ENCODE measurements at regions not wholly inside any gene's neighbourhood (a gene's known extent, or its start where the extent isn't known, plus 50 kb on each side); places are given as distances from the start of the nearest gene placed in this dataset.

DNA sequence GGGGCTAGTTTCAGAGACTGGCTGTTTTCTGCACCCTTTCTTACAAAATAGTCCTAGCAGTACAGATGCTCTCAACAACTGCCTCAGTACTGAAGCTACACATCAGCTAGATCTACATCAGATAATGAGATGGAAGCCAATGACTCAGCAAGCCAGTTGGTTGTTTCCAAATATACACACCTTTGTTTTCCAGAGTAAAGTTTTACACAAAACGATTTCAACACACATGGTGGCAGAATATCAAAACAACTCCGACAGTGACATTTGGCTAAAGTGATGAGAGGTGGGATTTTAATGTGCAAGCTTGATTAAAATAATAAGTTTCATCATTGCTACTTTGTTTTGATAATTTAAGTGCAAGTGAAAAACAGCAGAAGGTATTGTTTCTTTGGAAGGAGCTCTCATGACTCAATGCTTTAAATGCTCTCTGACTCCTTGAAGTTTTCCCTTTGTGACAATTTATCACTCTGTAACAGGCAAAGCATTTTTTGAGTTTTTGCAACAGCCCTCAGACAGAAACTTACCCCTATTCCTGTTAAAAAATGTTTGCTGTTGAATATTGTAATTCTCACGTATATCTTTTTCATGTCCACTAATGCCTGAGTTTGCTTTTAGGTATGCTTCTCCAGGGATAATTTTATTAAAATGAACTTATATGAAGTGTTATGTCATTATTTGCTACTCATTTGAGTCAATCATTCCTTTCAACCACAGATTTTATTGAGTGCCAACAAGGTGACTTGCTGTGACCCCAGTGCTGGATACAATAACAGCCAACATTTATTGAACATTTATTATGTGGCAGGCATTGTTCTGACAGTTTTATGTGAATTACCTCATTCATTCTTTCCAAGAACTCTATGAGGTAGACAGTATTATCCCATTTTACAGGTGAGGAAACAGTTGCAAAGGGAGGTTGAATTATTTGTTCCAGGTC is 882.0 kb downstream of the TFAP2A start:
- no peak for DNase-seq (ENCODE audit: low read depth, low spot score)

DNA sequence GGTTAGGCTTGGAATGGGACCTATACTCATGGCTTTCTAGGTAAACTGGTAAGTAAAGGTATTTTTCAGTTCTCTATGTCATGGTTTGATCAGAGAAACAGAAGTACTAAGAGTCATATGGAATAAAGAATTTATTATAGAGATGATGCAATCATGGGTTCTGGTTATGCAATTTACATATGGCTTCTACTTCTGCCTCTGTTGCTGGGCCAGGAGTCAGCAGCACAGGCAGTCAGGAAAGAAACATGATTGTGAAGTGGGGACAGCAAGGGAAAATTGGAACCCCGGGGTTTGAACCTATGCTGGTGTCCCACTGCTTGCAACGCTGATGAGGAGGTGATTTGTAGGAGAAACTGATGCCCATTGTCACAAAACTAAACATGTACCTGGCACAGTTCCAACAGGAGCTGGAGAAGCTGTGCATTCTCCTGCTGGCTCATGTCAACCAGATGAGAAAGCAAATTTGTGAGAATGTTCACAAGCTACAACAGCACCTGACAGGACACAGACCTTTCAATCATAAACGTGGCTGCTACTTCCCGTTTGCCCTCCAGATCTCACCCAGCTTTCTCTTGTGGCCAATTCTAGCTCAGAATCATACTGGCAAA is 887.1 kb downstream of the TFAP2A start:
- DNase-seq (ENCODE audit: low read depth, low spot score), result no peak

DNA sequence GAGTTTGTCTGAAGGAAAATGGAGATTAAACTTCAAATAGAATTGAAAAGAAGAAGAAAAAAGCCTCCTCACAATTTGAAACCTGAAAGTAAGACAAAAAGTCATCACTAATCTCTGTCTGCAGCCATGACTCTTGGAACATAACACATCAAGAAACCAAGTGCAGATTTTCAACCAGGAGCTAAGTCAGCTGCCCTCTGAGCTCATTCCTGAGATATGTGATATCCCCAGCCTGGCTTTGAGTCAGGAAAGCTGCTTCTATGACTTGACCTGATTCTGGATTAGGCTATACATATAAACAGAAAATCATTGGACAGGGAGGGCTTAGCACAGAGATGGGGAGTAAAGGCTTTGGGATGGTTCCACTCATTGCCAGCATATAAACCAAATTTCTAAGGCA is 891.4 kb downstream of the TFAP2A start:
- DNase-seq (ENCODE audit: low read depth, low spot score), result no peak

DNA sequence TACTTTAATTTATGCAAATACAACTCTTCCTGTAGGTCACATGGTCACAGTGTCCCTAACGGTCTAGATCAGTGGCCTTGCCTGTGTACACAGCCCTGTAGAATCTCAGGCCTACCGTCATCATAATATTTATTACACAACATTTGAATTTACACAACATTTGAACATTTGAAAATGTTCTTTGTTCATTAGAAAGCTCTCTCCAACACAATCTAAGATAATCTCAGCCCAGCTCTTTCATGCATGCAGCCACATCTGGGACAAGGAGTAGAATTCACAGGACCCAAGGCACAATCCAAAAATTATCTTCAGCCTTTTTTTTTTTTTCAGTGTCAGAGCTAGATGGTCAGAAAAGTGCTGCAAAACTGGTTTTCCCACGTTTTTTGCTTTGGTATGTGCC is 892.8 kb downstream of the TFAP2A start:
- DNase-seq (ENCODE audit: low read depth, low spot score), result no peak

DNA sequence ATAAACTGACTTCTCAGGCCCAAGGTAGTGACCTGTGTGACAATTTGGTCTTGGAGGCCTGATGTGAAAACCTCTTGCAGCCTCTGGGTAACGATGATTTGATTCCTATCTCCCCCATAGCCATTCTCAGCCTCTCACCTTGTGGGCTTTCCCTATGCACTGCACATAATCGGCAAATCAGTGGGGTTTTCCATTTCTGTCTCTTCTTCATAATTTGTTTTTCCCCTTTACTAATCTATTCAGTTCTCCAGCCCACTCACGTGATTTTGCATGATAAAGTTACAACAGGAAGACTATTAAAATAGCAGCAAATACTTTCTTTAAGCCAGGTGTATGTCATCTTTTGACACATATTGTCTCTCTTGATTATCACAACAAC is 893.7 kb downstream of the TFAP2A start:
- DNase-seq (ENCODE audit: low read depth, low spot score), result no peak

DNA sequence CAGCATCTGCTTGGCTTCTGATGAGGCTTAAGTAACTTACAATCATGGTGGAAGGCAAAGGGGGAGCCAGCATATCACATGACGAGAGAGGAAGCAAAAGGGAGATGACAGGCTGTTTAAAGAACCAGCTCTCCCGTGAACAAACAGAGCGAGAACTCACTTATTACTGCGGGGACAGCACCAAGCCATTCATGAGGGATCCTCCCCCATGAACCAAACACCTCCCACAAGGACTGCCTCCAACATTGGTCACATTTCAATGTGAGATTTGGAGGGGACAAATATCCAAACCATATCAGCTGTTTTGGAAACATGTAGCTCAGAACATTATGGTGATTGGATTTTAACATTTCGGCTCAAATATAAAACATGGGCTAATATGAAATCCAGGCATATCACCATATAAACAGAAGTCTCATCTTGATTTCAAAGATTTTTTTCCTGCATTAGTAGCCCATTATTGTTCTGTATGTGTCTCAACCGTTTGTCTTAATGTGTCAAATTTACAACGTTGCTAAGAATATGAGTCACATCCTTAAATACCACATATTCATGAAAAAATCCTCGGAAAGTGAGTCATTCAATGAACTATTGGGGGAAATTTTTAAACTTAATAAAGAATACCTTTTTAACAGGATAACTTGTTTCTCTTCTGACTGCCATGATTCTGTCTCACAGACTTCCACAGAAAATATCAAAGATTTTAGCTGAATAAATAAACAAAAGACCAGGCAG is 894.3 kb downstream of the TFAP2A start:
- DNase-seq (ENCODE audit: low read depth, low spot score), result no peak

DNA sequence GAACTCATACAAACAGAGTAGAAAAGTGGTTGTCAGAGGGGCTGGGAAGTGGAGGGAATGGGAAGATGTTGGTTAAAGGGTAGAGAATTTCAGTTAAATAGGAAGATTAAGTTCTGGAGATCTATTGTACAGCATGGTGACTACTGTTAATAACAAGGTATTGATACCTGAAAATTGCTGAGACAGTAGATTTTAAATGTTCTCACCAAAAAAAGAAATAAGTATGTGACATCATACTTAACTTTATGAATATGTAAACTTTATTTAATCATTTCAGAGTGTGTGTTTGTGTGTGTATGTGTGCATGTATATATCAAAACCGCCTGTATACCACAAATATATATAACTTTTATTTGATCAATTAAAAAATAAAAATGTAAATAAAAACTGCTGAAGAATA is 896.4 kb downstream of the TFAP2A start:
- DNase-seq (ENCODE audit: low read depth, low spot score), result no peak

DNA sequence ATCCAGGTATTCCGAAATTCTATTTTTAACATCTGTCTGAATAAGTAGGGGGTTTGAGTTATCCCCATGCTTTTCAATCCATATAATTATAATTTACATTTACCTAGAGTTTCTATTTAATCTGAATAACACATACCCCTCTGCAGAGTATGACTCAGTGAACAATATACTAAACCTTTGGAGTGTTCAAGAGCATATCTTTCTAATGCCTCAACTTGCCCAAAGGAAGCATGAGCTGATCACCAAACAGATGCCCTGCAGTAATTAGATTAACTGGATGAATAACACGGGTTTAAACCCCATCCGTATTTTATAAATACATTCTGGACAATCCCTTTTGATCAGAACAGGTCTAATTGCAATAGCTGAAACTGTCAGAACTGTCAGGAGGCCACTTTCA is 897.1 kb downstream of the TFAP2A start:
- no peak for DNase-seq (ENCODE audit: low read depth, low spot score)

DNA sequence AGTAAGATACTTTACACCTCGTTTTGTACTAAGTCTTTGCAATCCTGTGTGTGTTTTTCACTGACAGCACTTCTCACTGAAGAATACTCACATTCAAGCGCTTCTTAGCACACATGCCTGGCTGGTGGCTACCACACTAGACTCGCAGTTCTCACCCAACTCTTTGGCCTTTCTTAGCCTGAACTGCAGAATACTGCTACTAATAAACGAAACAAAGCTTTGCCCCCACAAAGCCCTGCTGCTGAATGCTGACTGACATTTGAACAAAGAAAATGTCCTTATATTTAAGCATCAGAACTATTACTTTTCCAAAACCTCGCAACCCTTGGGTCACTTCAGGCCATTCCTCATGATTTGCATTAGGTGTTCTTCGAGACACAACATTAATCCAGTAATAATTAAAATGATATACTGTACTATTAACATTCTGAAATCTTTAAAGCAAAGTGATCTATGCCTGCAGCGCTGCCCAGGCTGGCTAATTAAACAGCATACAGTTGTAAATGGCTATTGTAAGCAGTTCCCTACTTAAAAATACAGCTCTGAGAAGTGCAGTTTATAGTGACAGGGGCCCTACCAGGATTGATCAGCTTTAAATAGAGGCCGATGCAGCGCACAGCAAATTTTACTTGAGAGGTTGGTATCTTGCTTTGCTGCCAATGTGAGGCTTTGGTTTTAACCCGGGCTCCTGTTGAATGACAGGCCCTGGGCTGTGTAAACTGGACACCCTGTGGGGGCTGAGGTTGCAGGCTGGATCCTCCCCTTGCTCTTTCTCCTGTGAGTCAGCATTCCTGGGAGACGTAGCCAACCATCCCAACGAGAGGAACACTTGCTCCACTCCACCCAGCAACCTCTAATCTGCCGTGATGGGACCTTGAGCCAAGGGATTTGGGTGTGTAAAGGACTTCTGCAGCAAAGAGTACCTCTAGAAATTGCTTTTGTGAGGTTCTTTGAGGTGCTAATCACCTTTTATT is 899.0 kb downstream of the TFAP2A start:
- no peak for DNase-seq (ENCODE audit: low read depth, low spot score)

DNA sequence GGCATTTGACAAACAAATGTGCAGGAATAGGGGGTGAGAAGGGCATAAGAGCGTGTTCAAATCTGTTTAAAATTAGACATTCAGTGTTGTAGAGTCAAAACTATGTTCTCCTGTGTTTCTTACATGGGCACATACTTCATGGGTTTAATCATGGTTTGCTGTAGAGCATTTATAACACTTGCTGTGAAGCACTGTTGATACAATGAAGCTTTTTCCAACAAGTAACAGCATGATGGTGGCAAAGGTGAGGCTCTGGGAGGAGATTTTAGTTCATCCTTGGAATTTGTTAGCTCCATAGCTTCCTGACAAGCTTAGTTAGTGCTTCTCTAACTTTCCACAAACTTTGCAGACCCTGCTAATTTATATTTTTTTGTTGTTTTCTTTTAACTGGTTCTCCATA is 900.7 kb downstream of the TFAP2A start:
- no peak for DNase-seq (ENCODE audit: low read depth, low spot score)

DNA sequence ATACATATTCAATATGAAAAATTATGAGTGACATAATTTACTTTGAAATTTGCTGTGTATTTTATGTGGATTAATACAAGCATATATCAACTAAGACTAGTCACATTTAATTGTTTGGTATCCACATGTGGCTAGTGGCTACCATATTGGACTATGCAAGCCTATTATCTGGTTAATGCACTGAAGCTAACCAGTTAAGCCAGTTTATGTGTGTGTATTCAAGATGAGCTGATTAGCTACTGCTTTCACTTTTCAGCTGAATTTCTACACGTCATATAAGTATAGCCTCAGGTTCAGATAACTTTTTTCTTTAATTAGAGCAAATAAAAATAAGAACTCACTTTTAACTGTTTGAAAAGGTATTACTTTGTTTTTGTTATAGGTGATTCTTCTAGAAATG is 903.7 kb downstream of the TFAP2A start:
- no peak for DNase-seq (ENCODE audit: low read depth, low spot score)

DNA sequence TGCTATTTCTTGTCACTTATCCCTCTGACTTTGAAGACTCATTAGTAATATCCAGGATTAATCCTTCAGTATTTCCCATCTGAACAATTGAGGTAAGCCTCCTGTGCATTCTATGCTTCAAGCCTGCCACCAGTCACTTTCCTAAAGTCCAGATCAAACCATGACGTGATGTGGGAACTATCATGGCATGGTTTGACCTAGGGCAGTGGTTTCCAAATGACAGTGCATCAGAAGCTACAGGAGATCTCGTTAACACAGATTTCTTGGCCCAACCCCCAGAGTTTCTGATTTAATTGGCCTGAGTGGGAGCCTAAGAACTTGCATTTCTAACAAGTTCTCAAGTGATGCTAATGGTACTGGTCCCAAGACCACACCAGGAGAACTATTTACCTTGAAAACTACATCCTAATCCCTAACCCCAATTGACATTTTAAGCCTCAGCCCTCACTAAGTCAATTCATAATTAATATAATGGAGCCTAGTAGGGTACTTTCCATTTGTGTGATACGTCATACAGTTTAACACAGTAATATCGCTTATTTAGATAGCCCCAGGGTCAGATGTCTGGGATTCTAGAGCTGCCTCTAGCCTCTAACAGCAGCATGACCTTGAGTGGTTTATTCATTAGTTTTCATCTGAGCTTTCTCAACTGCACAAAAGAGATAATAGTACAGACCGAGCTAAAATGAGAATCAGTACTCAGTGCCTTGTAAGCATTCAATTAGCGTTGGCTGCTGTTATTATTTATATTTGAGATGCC is 907.6 kb downstream of the TFAP2A start:
- DNase-seq (ENCODE audit: low read depth, low spot score), result no peak

DNA sequence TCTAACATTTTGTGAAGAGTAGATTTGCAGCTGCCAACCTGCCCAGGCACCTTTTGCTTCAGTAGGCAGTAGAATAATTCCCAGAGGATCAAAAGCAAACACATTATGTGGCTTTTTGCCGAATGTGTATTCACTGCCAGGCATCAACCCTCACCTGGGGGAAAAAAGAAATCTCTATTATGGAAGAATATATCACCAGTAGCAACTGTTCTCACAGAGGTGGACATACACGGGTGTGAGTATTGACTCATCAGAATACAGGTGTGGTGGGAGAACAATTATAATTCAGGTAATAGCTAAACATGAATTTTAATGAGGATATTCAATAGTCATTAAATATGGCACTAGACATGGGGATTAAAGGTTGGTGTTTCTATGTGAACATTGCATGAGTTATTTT is 910.7 kb downstream of the TFAP2A start:
- no peak for DNase-seq (ENCODE audit: low read depth, low spot score)

DNA sequence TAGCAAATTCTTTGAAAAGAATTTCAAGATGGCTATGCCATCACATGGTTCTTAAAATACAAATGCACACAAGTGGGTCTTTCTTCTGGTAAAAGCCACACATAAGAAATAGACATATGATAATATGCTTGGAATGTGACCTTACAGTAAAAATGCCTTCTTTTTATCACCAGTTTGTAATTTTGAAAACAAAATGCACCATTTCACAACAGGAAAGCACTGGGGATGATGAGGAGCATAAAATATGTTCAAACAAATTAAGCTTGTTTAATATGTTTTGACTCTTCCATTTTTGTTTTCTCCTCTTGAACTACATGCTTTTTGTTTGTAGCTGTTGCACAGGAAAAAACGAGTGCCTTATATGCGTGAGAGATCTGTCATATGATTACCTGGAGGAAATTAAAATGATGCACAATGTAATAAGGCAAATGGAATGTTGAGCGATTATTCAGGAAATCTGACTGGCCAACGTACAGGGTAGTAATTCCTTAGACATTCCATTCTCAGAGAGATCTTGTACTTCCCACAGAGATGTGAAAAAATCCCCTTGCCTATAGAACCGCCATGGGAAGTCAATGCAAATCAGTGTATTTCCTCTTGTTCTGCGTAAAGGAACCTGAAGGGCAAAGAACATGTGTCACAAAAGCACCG is 911.6 kb downstream of the TFAP2A start:
- no peak for DNase-seq (ENCODE audit: low read depth, low spot score)

DNA sequence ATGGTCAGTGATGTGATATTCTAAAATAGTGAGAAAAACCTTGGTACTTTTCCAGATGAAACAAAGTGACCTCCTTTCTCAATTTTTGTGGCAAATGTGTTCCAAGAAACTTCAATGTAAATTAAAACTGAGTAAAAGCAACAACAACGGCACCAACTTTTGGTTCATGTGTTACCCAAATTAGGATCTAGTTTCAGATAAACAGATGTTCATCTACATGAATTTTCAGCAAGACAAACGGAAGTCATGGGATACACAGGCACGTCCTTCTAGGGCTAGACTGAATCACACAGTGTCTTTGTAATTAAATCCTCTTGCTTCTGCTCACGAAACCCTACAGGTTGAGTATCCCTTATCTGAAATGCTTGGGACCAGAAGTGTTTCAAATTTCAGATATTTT is 915.2 kb downstream of the TFAP2A start:
- DNase-seq (ENCODE audit: low read depth, low spot score), result no peak

DNA sequence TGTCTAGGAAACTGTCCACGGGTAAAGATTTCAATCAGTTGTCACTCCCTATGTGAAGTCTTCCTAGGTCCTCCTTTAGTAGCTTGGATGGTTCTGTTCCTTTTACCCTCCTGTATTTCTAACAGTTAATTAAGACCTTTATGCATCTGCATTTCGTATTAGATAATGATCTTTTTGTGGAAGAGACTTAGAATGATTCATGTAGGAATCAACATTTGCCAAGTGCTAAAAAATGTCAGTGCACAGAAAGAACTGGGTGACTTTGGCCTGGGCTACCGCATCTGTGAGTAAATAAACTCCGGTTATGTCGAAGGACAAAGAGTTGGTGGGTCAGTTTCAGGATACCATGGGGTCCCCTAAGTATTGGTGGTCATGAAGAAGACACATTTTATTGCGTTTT is 918.0 kb downstream of the TFAP2A start:
- no peak for DNase-seq (ENCODE audit: low read depth, low spot score)

DNA sequence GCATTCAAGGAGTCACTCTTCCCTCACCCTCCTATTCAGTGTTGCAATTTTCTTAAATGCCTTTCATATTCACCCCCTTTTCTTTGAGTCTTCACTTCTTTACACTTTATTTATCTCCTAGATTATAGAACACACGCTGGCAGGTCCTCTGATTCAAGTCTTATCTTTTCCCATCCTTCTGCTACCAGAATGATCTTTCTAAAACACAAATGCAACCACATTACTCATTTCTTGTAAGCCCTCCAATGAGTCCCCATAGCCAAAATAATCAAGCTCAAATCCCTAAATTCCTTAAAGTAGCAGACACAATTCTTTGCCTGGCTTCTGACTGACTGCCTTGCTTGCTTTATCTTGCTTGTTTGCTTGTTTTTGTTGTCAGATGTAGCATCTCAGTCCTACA is 920.0 kb downstream of the TFAP2A start:
- DNase-seq (ENCODE audit: low read depth, low spot score), result no peak

DNA sequence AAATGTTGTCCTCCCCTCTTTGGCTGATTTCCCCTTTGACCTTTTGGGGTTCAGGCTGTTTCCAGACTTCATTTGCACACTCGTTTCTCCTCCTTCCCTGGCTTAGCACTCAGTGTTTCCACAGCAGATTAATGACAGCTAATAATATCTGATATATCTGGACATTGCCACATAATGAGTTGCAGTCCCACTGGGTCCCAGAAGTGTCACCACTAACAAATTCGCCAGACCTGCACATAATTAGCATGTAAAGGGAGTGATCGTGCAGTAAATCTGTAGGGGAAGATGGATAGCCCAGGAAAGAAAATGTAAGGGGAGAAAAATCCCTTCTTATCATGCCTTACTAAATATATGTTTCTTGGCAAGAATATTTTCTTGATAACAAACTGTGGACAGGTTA is 922.1 kb downstream of the TFAP2A start:
- no peak for DNase-seq (ENCODE audit: low read depth, low spot score)

DNA sequence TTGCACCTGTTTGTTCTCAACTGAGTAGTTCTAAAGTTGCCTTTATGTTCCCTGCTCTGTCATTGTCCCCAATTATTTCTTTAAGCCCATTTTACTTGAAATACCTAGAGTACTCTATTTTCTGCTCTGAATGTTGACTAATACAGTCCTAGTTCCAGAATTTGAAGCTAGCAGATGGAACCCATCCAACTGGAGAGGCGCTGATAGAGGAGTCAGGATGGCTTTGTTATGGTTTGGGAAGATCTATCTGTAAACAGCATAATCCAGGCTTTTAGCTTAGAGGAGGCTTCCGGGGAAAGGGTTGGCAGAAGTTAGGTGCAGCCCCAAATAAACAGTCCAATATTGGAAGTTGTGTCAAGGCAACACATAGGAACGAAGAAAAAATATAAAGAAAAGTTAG is 927.7 kb downstream of the TFAP2A start:
- no peak for DNase-seq (ENCODE audit: low read depth, low spot score)

DNA sequence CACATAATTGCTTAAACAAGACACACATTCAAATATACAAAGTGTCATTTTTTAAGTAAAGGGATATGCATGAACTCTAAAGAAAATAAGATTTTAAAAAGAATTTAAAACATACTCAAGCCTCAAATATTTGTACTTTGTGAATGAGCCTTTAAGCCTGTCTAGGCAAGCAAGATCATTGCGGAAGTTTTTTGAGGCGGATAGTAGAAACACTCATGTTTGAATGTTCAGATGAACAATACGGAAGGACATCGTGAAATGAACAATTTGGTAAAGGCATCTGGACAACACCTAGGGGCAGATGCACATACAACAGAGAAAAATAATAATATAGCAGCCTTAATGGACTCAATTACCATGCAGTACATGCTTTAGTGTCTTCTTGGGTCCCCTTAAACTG is 928.9 kb downstream of the TFAP2A start:
- no peak for DNase-seq (ENCODE audit: low read depth, low spot score)
